ENCODE measurements at regions not wholly inside any gene's neighbourhood (a gene's known extent, or its start where the extent isn't known, plus 50 kb on each side); places are given as distances from the start of the nearest gene placed in this dataset.

DNA sequence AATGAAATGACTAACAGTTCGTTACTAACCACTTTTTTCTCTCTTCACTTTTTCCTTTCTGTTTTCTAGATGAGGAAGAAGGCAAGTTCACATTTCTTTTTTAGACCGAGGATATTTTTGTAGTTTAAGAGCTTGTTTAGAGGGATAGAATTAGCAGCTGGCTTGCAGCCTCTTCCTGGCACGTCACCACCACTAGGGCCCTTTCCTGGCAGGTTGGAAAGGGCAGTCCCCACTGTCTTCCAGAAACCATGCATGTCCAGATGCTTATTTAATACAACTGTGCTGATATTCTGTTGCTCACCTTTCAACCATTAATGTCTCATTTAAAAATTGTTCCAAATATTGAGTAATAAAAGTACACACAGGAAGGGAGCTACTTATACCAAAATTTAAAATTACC lies 209.5 kb upstream of the PACRGL start:
- H3K36me3 Mint-ChIP-seq (ENCODE audit: low read depth): no peaks in the 10 kb centered on the region
- CTCF ChIA-PET: no interaction called here
- H3K27me3 Mint-ChIP-seq: no peaks in the 10 kb centered on the region
- H3K27ac Mint-ChIP-seq: no peak overlapping the region
- ATAC-seq (no peak), DNase-seq (no peak)
- no peak for TF ChIP-seq CTCF (IDR thresholded peaks at IDR 0.05)
- POLR2A ChIA-PET: no interaction called here
- no peak overlapping the region for H3K4me3 Mint-ChIP-seq
- intact Hi-C loops (cut with micrococcal nuclease): no loop called here
- H3K4me1 Mint-ChIP-seq (ENCODE audit: low read depth): no peaks in the 10 kb centered on the region
- H3K9me3 Mint-ChIP-seq: no peaks in the 10 kb centered on the region

- H3K4me3 Mint-ChIP-seq: no peak overlapping the region
- no peaks in the 10 kb centered on the region for H3K9me3 Mint-ChIP-seq
- intact Hi-C loops (cut with micrococcal nuclease): no loop called here
- no peak for TF ChIP-seq CTCF (IDR thresholded peaks at IDR 0.05)
- no peak for ATAC-seq
- DNase-seq: no peak
- POLR2A ChIA-PET: no interaction called here
- H3K4me1 Mint-ChIP-seq (ENCODE audit: low read depth): no peaks in the 10 kb centered on the region
- no peak overlapping the region for H3K27ac Mint-ChIP-seq
- CTCF ChIA-PET: no interaction called here
- no peaks in the 10 kb centered on the region for H3K36me3 Mint-ChIP-seq (ENCODE audit: low read depth)
- no peaks in the 10 kb centered on the region for H3K27me3 Mint-ChIP-seq
Measured at GRCh38 chr4:20493761-20494353, 206.4 kb upstream of the PACRGL start.

- Mint-ChIP-seq H3K4me3 (no peak overlapping the region), H3K27ac (no peak overlapping the region), H3K36me3 (ENCODE audit: low read depth) (no peaks in the 10 kb centered on the region), H3K4me1 (ENCODE audit: low read depth) (no peaks in the 10 kb centered on the region), H3K27me3 (no peaks in the 10 kb centered on the region), H3K9me3 (no peaks in the 10 kb centered on the region)
- ATAC-seq (no peak), DNase-seq (no peak)
- no peak for TF ChIP-seq CTCF (IDR thresholded peaks at IDR 0.05)
- ChIA-PET POLR2A (no interaction called here), CTCF (no interaction called here)
- intact Hi-C loops (cut with micrococcal nuclease): no loop called here
Measured at GRCh38 chr4:20496068-20496467, 204.2 kb upstream of the PACRGL start.

DNA sequence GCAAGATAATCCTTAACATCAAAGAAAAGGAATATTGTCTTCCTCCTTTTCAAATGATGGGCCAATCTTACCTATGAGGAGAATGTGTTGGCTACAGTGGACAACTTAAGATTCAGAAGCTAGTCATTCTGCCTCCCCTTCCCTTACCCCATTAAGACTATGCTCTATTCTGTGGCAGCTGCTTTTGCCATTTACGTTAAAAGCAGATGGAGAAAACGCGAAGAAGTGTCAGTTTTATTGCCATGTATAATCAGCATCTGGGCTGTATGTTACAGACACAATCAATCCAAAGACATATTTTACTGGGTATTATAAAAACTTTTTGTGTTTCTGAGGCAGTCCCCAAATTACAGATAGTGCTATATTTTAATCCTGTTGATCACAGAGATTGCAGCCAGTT lies 196.1 kb upstream of the PACRGL start:
- POLR2A ChIA-PET: no interaction called here

GRCh38 chr4:20505927-20506326 lies 194.3 kb upstream of the PACRGL start:
- no peak overlapping the region for H3K27ac Mint-ChIP-seq
- ChIA-PET POLR2A (no interaction called here), CTCF (no interaction called here)
- no peaks in the 10 kb centered on the region for H3K36me3 Mint-ChIP-seq (ENCODE audit: low read depth)
- TF ChIP-seq CTCF (IDR thresholded peaks at IDR 0.05): no peak
- no peaks in the 10 kb centered on the region for H3K27me3 Mint-ChIP-seq
- no peak overlapping the region for H3K4me3 Mint-ChIP-seq
- no peaks in the 10 kb centered on the region for H3K4me1 Mint-ChIP-seq (ENCODE audit: low read depth)
- ATAC-seq: no peak
- DNase-seq: no peak
- intact Hi-C loops (cut with micrococcal nuclease): no loop called here
- no peaks in the 10 kb centered on the region for H3K9me3 Mint-ChIP-seq

More for the DNA sequence above, 196.1 kb upstream of the PACRGL start:
- DNase-seq (no peak), ATAC-seq (no peak)
- H3K27ac Mint-ChIP-seq: no peak overlapping the region
- H3K9me3 Mint-ChIP-seq: no peaks in the 10 kb centered on the region
- no peaks in the 10 kb centered on the region for H3K36me3 Mint-ChIP-seq (ENCODE audit: low read depth)
- CTCF ChIA-PET: no interaction called here
- no peaks in the 10 kb centered on the region for H3K27me3 Mint-ChIP-seq
- no peaks in the 10 kb centered on the region for H3K4me1 Mint-ChIP-seq (ENCODE audit: low read depth)
- no peak for TF ChIP-seq CTCF (IDR thresholded peaks at IDR 0.05)
- intact Hi-C loops (cut with micrococcal nuclease): no loop called here
- no peak overlapping the region for H3K4me3 Mint-ChIP-seq
